CD14-positive monocyte (primary cell): ENCODE measurements at regions not wholly inside any gene's neighbourhood (a gene's known extent, or its start where the extent isn't known, plus 50 kb on each side); places are given as distances from the start of the nearest gene placed in this dataset.

Experiments
- DNase-seq, 3 donors: peaks; one replicate each; pipeline ENCODE4 v3.0.0-alpha.2; 2011 to 2022
- H2AFZ ChIP-seq: 2 replicates; pipeline ENCODE4 v1.6.0; 2012; ENCODE audit warnings: mild to moderate bottlenecking, low read depth, low read length, inconsistent platforms; ENCODE audit not compliant: insufficient read depth, poor library complexity, severe bottlenecking
- H3K27ac ChIP-seq, 2 donors: 1 replicate in 1 of 2; 2 replicates in 1 of 2; pipeline ENCODE4 v1.5.1; 2012 to 2013; ENCODE audit warnings: low read length in 2 of 2, control low read depth in 1 of 2, inconsistent platforms in 1 of 2, low read depth in 1 of 2, mild to moderate bottlenecking in 1 of 2
- H3K27me3 ChIP-seq, 2 donors: one replicate each; pipeline versions ENCODE4 v1.6.0 to v1.6.1; 2011 to 2013; ENCODE audit warnings: low read length in 2 of 2; ENCODE audit not compliant: control insufficient read depth in 2 of 2, insufficient read depth in 2 of 2
- H3K36me3 ChIP-seq, 2 donors: replicated peaks in 1 of 2; 1 replicate in 1 of 2; 2 replicates in 1 of 2; pipeline versions ENCODE4 v1.5.1 to v1.6.1; 2012 to 2013; ENCODE audit warnings: low read length in 2 of 2, control low read depth in 1 of 2, inconsistent platforms in 1 of 2, mild to moderate bottlenecking in 1 of 2; ENCODE audit not compliant: insufficient read depth in 2 of 2, control insufficient read depth in 1 of 2
- H3K4me1 ChIP-seq, 2 donors: 1 replicate in 1 of 2; 2 replicates in 1 of 2; pipeline versions ENCODE4 v1.5.1 to v1.6.1; 2012 to 2013; ENCODE audit warnings: low read length in 2 of 2, control low read depth in 1 of 2, inconsistent platforms in 1 of 2, mild to moderate bottlenecking in 1 of 2, moderate library complexity in 1 of 2; ENCODE audit not compliant: insufficient read depth in 2 of 2, control insufficient read depth in 1 of 2
- H3K4me2 ChIP-seq: replicated peaks from 2 replicates; pipeline ENCODE3; 2012; ENCODE audit warnings: low read length, moderate library complexity, mild to moderate bottlenecking; ENCODE audit not compliant: poor library complexity, severe bottlenecking; ENCODE audit errors: extremely low read depth
- H3K4me3 ChIP-seq, 3 experiments: fragments of 200-600 bp in 1 of 3; sonication (generic) in 1 of 3; replicated peaks in 1 of 3; 1 replicate in 2 of 3; 2 replicates in 1 of 3; pipeline ENCODE4 v1.5.1; 2011 to 2013; ENCODE audit warnings: low read length in 3 of 3, mild to moderate bottlenecking in 3 of 3, control low read depth in 2 of 3, low read depth in 2 of 3, inconsistent platforms in 1 of 3, moderate library complexity in 1 of 3
- H3K79me2 ChIP-seq: 2 replicates; pipeline ENCODE4 v1.6.0; 2012; ENCODE audit warnings: mild to moderate bottlenecking, control low read depth, inconsistent platforms, low read length, moderate library complexity; ENCODE audit not compliant: insufficient read depth
- H3K9ac ChIP-seq: 2 replicates; pipeline ENCODE4 v1.6.0; 2017; ENCODE audit warnings: low read length, mild to moderate bottlenecking; ENCODE audit not compliant: insufficient read depth, poor library complexity, severe bottlenecking
- H3K9me3 ChIP-seq, 2 donors: replicated peaks in 1 of 2; 1 replicate in 1 of 2; 2 replicates in 1 of 2; pipeline versions ENCODE4 v1.5.1 to v1.6.1; 2012 to 2013; ENCODE audit warnings: low read length in 2 of 2, control low read depth in 1 of 2; ENCODE audit not compliant: control insufficient read depth in 1 of 2, insufficient read depth in 1 of 2
- H4K20me1 ChIP-seq: 2 replicates; pipeline ENCODE4 v1.6.0; 2012; ENCODE audit warnings: mild to moderate bottlenecking, low read length, control low read depth, moderate library complexity; ENCODE audit not compliant: insufficient read depth
- H3K27ac Mint-ChIP-seq, 7 donors: one replicate each; pipeline ENCODE4 v1.8.0; 2020; ENCODE audit warnings: mild to moderate bottlenecking in 7 of 7, mixed read lengths in 7 of 7, moderate library complexity in 6 of 7, inconsistent platforms in 2 of 7
- H3K27me3 Mint-ChIP-seq, 3 donors: one replicate each; pipeline ENCODE4 v1.8.0; 2021 to 2022; ENCODE audit warnings: low read depth in 3 of 3, mild to moderate bottlenecking in 3 of 3, mixed read lengths in 3 of 3, moderate library complexity in 3 of 3, inconsistent platforms in 1 of 3
- H3K36me3 Mint-ChIP-seq, 2 donors: one replicate each; pipeline ENCODE4 v1.8.0; 2020; ENCODE audit warnings: mixed read lengths in 2 of 2, inconsistent platforms in 1 of 2, mild to moderate bottlenecking in 1 of 2
- H3K4me1 Mint-ChIP-seq: one replicate; pipeline ENCODE4 v1.8.0; 2020; ENCODE audit warnings: mild to moderate bottlenecking, mixed read lengths
- H3K4me3 Mint-ChIP-seq, 2 donors: one replicate each; pipeline ENCODE4 v1.8.0; 2020; ENCODE audit warnings: mild to moderate bottlenecking in 2 of 2, mixed read lengths in 2 of 2, moderate library complexity in 1 of 2
- H3K9me3 Mint-ChIP-seq, 7 donors: one replicate each; pipeline ENCODE4 v1.8.0; 2020 to 2022; ENCODE audit warnings: mixed read lengths in 7 of 7, mild to moderate bottlenecking in 6 of 7, moderate library complexity in 6 of 7, inconsistent platforms in 2 of 7
- WGBS: methylation state at CpG from one replicate; pipeline ENCODE4 v1.1.5; 2013; ENCODE audit warnings: missing lambda C conversion rate; ENCODE audit not compliant: insufficient coverage; 5-methylcytosine and 5-hydroxymethylcytosine counted together
- intact Hi-C, 2 donors: fragments of 100-400 bp; cut with micrococcal nuclease; formaldehyde crosslinking; loops; one replicate each; pipeline versions ENCODE4 v1.15.0 to v1.15.1; 2023
- TF ChIP-seq, protein P1 (sequence below): fragments of 200-600 bp; IDR thresholded peaks from one replicate; pipeline ENCODE4 v1.8.0; 2022; ENCODE audit warnings: antibody characterized with exemption, mild to moderate bottlenecking

GRCh38 chrX:17939724-17940123 lies 78.6 kb upstream of the RAI2 start:
- Histone ChIP-seq H3K9ac (no peak overlapping the region), H3K36me3 (no peaks in the 10 kb centered on the region), H3K4me2 (no peak overlapping the region), H3K4me3 (no peak overlapping the region), H3K79me2 (no peaks in the 10 kb centered on the region), H3K4me1 (no peaks in the 10 kb centered on the region), H4K20me1 (no peaks in the 10 kb centered on the region), H3K27me3 (peaks cover 0 to 2% of the 10 kb centered on the region in 2 donors), H2AFZ (no peak overlapping the region), H3K9me3 (no peaks in the 10 kb centered on the region), H3K27ac (no peak overlapping the region)
- no peak for DNase-seq
- no peak overlapping the region for H3K27ac Mint-ChIP-seq
- TF ChIP-seq, protein P1, sequence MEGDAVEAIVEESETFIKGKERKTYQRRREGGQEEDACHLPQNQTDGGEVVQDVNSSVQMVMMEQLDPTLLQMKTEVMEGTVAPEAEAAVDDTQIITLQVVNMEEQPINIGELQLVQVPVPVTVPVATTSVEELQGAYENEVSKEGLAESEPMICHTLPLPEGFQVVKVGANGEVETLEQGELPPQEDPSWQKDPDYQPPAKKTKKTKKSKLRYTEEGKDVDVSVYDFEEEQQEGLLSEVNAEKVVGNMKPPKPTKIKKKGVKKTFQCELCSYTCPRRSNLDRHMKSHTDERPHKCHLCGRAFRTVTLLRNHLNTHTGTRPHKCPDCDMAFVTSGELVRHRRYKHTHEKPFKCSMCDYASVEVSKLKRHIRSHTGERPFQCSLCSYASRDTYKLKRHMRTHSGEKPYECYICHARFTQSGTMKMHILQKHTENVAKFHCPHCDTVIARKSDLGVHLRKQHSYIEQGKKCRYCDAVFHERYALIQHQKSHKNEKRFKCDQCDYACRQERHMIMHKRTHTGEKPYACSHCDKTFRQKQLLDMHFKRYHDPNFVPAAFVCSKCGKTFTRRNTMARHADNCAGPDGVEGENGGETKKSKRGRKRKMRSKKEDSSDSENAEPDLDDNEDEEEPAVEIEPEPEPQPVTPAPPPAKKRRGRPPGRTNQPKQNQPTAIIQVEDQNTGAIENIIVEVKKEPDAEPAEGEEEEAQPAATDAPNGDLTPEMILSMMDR, result no peak
- intact Hi-C loops, result no loop called here
- no peaks in the 10 kb centered on the region for H3K9me3 Mint-ChIP-seq
- H3K4me1 Mint-ChIP-seq, result no peaks in the 10 kb centered on the region
- H3K4me3 Mint-ChIP-seq, result no peak overlapping the region
- no peaks in the 10 kb centered on the region for H3K36me3 Mint-ChIP-seq
- WGBS, result 80% methylated on average over 1 of the region's 2 CpGs
- peaks cover 2 to 12% (median 4%) of the 10 kb centered on the region in 3 donors for H3K27me3 Mint-ChIP-seq

- Histone ChIP-seq H3K27ac (no peak overlapping the region), H3K9me3 (no peaks in the 10 kb centered on the region), H3K4me2 (no peak overlapping the region), H3K36me3 (no peaks in the 10 kb centered on the region), H3K4me3 (no peak overlapping the region), H4K20me1 (no peaks in the 10 kb centered on the region), H3K4me1 (no peaks in the 10 kb centered on the region), H2AFZ (no peak overlapping the region), H3K9ac (no peak overlapping the region), H3K27me3 (peaks cover 0 to 2% of the 10 kb centered on the region in 2 donors), H3K79me2 (no peaks in the 10 kb centered on the region)
- no CpG with 5 or more reads among the region's 3 CpGs for whole genome bisulfite sequencing
- Mint-ChIP-seq H3K27me3 (peaks cover 0 to 8% (median 0%) of the 10 kb centered on the region in 3 donors), H3K4me1 (no peaks in the 10 kb centered on the region), H3K9me3 (no peaks in the 10 kb centered on the region), H3K36me3 (no peaks in the 10 kb centered on the region), H3K4me3 (no peak overlapping the region), H3K27ac (peak overlapping the region in 1 of 7 donors; percentile 60)
- no peak for DNase-seq
- TF ChIP-seq, protein P1, result no peak
- intact Hi-C loops, result no loop called here
Measured at GRCh38 chrX:17933856-17934255, 72.8 kb upstream of the RAI2 start.
